H9 (cell line): ENCODE measurements at regions not wholly inside any gene's neighbourhood (a gene's known extent, or its start where the extent isn't known, plus 50 kb on each side); places are given as distances from the start of the nearest gene placed in this dataset.

ENCODE experiments used
- DNase-seq: peaks from one replicate; pipeline ENCODE4 v3.0.0-alpha.2; 2017
- H2AFZ ChIP-seq: one replicate; pipeline ENCODE4 v1.6.1; 2013; ENCODE audit warnings: mild to moderate bottlenecking, low read length, control low read depth, moderate library complexity
- H2AK5ac ChIP-seq: 2 replicates; pipeline ENCODE4 v1.6.1; 2013; ENCODE audit warnings: low read length, control low read depth, mixed read lengths; ENCODE audit not compliant: insufficient read length
- H2BK120ac ChIP-seq: one replicate; pipeline ENCODE4 v1.6.1; 2013; ENCODE audit warnings: low read depth, mild to moderate bottlenecking, low read length, control low read depth, inconsistent platforms; ENCODE audit not compliant: poor library complexity, severe bottlenecking
- H2BK12ac ChIP-seq: 2 replicates; pipeline ENCODE4 v1.6.1; 2013; ENCODE audit warnings: low read length, control low read depth, mixed read lengths, low read depth; ENCODE audit not compliant: insufficient read length
- H2BK15ac ChIP-seq: 2 replicates; pipeline ENCODE4 v1.6.1; 2013; ENCODE audit warnings: low read depth, low read length, control low read depth
- H2BK20ac ChIP-seq: one replicate; pipeline ENCODE4 v1.6.1; 2013; ENCODE audit warnings: low read depth, mild to moderate bottlenecking, low read length, control low read depth, inconsistent platforms; ENCODE audit not compliant: poor library complexity, severe bottlenecking
- H2BK5ac ChIP-seq: 2 replicates; pipeline ENCODE4 v1.6.1; 2013; ENCODE audit warnings: low read length, control low read depth, mixed read lengths; ENCODE audit not compliant: insufficient read length
- H3K14ac ChIP-seq: 2 replicates; pipeline ENCODE4 v1.6.1; 2013; ENCODE audit warnings: low read length, control low read depth; ENCODE audit not compliant: insufficient read depth
- H3K18ac ChIP-seq: 2 replicates; pipeline ENCODE4 v1.6.1; 2013; ENCODE audit warnings: low read depth, mild to moderate bottlenecking, mixed read lengths, low read length, control low read depth; ENCODE audit not compliant: insufficient read length
- H3K23ac ChIP-seq: 2 replicates; pipeline ENCODE4 v1.6.1; 2013; ENCODE audit warnings: low read length, control low read depth, mixed read lengths, low read depth; ENCODE audit not compliant: insufficient read length
- H3K23me2 ChIP-seq: 2 replicates; pipeline ENCODE4 v1.6.1; 2013; ENCODE audit warnings: low read depth, mild to moderate bottlenecking, mixed read lengths, low read length, control low read depth; ENCODE audit not compliant: insufficient read length, poor library complexity, severe bottlenecking
- H3K27ac ChIP-seq: 2 replicates; pipeline ENCODE4 v1.5.1; 2013; ENCODE audit warnings: low read length, control low read depth, mixed read lengths, low read depth; ENCODE audit not compliant: insufficient read length
- H3K27me3 ChIP-seq: 2 replicates; pipeline ENCODE4 v1.6.1; 2013; ENCODE audit warnings: low read length, control low read depth, inconsistent platforms; ENCODE audit not compliant: insufficient read depth
- H3K4ac ChIP-seq: 2 replicates; pipeline ENCODE4 v1.6.1; 2013; ENCODE audit warnings: low read depth, mild to moderate bottlenecking, control low read depth, inconsistent platforms, low read length, moderate library complexity
- H3K4me1 ChIP-seq: 2 replicates; pipeline ENCODE4 v1.6.1; 2013; ENCODE audit warnings: low read length, control low read depth, inconsistent platforms; ENCODE audit not compliant: insufficient read depth
- H3K4me2 ChIP-seq: 2 replicates; pipeline ENCODE4 v1.6.1; 2013; ENCODE audit warnings: low read length, control low read depth, mixed read lengths; ENCODE audit not compliant: insufficient read length, insufficient read depth
- H3K56ac ChIP-seq: 2 replicates; pipeline ENCODE4 v1.6.1; 2013; ENCODE audit warnings: low read depth, mild to moderate bottlenecking, mixed read lengths, low read length, control low read depth; ENCODE audit not compliant: insufficient read length
- H3K79me1 ChIP-seq: 2 replicates; pipeline ENCODE4 v1.6.1; 2013; ENCODE audit warnings: low read depth, mild to moderate bottlenecking, moderate library complexity, low read length, control low read depth, inconsistent platforms; ENCODE audit not compliant: insufficient read depth, poor library complexity, severe bottlenecking
- H3K79me2 ChIP-seq: 2 replicates; pipeline ENCODE4 v1.6.1; 2013; ENCODE audit warnings: low read length, control low read depth, inconsistent platforms; ENCODE audit not compliant: insufficient read depth
- H3K9ac ChIP-seq: 2 replicates; pipeline ENCODE4 v1.6.1; 2013; ENCODE audit warnings: low read length, control low read depth, mixed read lengths; ENCODE audit not compliant: insufficient read length; ENCODE audit errors: extremely low read depth
- H3K9me3 ChIP-seq: one replicate; pipeline ENCODE4 v1.6.1; 2013; ENCODE audit warnings: low read depth, low read length, inconsistent platforms; ENCODE audit not compliant: control insufficient read depth
- H3T11ph ChIP-seq: one replicate; pipeline ENCODE4 v1.6.1; 2013; ENCODE audit warnings: mild to moderate bottlenecking, low read length, control low read depth, inconsistent platforms
- H4K20me1 ChIP-seq: one replicate; pipeline ENCODE4 v1.6.1; 2013; ENCODE audit not compliant: control insufficient read depth, insufficient read length, insufficient read depth
- H4K5ac ChIP-seq: 2 replicates; pipeline ENCODE4 v1.6.1; 2013; ENCODE audit warnings: low read depth, mild to moderate bottlenecking, mixed read lengths, low read length, control low read depth; ENCODE audit not compliant: insufficient read length
- H4K8ac ChIP-seq: replicated peaks from 2 replicates; pipeline ENCODE4 v1.6.1; 2013; ENCODE audit warnings: low read length, control low read depth, mixed read lengths, low read depth; ENCODE audit not compliant: insufficient read length
- H4K91ac ChIP-seq: 2 replicates; pipeline ENCODE4 v1.6.1; 2013; ENCODE audit warnings: low read depth, mild to moderate bottlenecking, moderate library complexity, mixed read lengths, low read length, control low read depth; ENCODE audit not compliant: insufficient read length
- H3K27ac Mint-ChIP-seq, 3 experiments: 2 replicates in 2 of 3; 3 replicates in 1 of 3; pipeline ENCODE4 v1.8.0; 2020 to 2021; ENCODE audit warnings: mixed read lengths in 3 of 3, mild to moderate bottlenecking in 1 of 3, moderate library complexity in 1 of 3
- H3K27me3 Mint-ChIP-seq: 2 replicates; pipeline ENCODE4 v1.8.0; 2021; ENCODE audit warnings: low read depth, mild to moderate bottlenecking, moderate library complexity, mixed read lengths
- H3K36me3 Mint-ChIP-seq, 3 experiments: 2 replicates in 2 of 3; 3 replicates in 1 of 3; pipeline ENCODE4 v1.8.0; 2020 to 2021; ENCODE audit warnings: low read depth in 3 of 3, mixed read lengths in 3 of 3; ENCODE audit not compliant: insufficient read depth in 1 of 3
- H3K4me1 Mint-ChIP-seq, 2 experiments: 2 replicates each; pipeline ENCODE4 v1.8.0; 2020; ENCODE audit warnings: mixed read lengths in 2 of 2
- H3K4me3 Mint-ChIP-seq, 2 experiments: 2 replicates in 1 of 2; 3 replicates in 1 of 2; pipeline ENCODE4 v1.8.0; 2020 to 2021; ENCODE audit warnings: mild to moderate bottlenecking in 2 of 2, mixed read lengths in 2 of 2, moderate library complexity in 1 of 2
- H3K9me3 Mint-ChIP-seq, 2 experiments: 2 replicates in 1 of 2; 3 replicates in 1 of 2; pipeline ENCODE4 v1.8.0; 2020; ENCODE audit warnings: mild to moderate bottlenecking in 2 of 2, mixed read lengths in 2 of 2, moderate library complexity in 1 of 2
- CTCF ChIP-seq: fragments of 200-600 bp; sonication (generic); conservative IDR thresholded peaks from 3 replicates; pipeline ENCODE4 v1.8.0; 2021; ENCODE audit warnings: antibody characterized with exemption, mild to moderate bottlenecking
- WGBS: extraction: QIAGEN DNeasy Blood & Tissue Kit; methylation state at CpG from one replicate; pipeline ENCODE4 v1.1.7; 2013; ENCODE audit warnings: missing lambda C conversion rate, low lambda C conversion rate, mixed read lengths; ENCODE audit not compliant: insufficient read length; ENCODE audit errors: extremely low coverage; 5-methylcytosine and 5-hydroxymethylcytosine counted together

- no peak overlapping the region for H4K8ac ChIP-seq
- no peak for TF ChIP-seq CTCF
Observed at GRCh38 chr15:20356911-20357480, 184.6 kb downstream of the GOLGA6L6 start.

More at GRCh38 chr15:20356911-20357480, 184.6 kb downstream of the GOLGA6L6 start:
- H2BK12ac ChIP-seq = no peak overlapping the region
- H3K9me3 ChIP-seq = peaks cover 89% of the 10 kb centered on the region
- H3K36me3 Mint-ChIP-seq = peaks cover 29 to 35% (median 32%) of the 10 kb centered on the region in 3 experiments; a peak in 6 of 7 replicates
- no peaks in the 10 kb centered on the region for H4K20me1 ChIP-seq
- no peak overlapping the region for H3T11ph ChIP-seq
- no peaks in the 10 kb centered on the region for H3K79me1 ChIP-seq
- peaks cover 4% of the 10 kb centered on the region for H3K23me2 ChIP-seq
- H4K5ac ChIP-seq = no peak overlapping the region
- no CpG with 5 or more reads among the region's 18 CpGs for WGBS
- no peak overlapping the region for H4K91ac ChIP-seq
- H3K4me3 Mint-ChIP-seq = no peak overlapping the region
- no peak overlapping the region for H2BK20ac ChIP-seq
- DNase-seq = no peak
- no peak overlapping the region for H3K9ac ChIP-seq
- no peaks in the 10 kb centered on the region for H3K79me2 ChIP-seq
- H3K4me1 ChIP-seq = no peaks in the 10 kb centered on the region
- H3K27me3 ChIP-seq = no peaks in the 10 kb centered on the region
- H3K4me2 ChIP-seq = no peak overlapping the region
- no peak overlapping the region for H3K14ac ChIP-seq
- H3K23ac ChIP-seq = no peak overlapping the region
- no peak overlapping the region for H2BK120ac ChIP-seq
- H3K27me3 Mint-ChIP-seq = peaks cover 14% of the 10 kb centered on the region
- no peak overlapping the region for H2AFZ ChIP-seq
- H2BK15ac ChIP-seq = no peak overlapping the region
- H3K4ac ChIP-seq = no peak overlapping the region
- no peak overlapping the region for H2BK5ac ChIP-seq
- no peak overlapping the region for H3K27ac Mint-ChIP-seq
- no peak overlapping the region for H3K27ac ChIP-seq
- no peak overlapping the region for H3K18ac ChIP-seq
- H3K56ac ChIP-seq = no peak overlapping the region
- H3K4me1 Mint-ChIP-seq = no peaks in the 10 kb centered on the region
- no peaks in the 10 kb centered on the region for H3K9me3 Mint-ChIP-seq
- no peak overlapping the region for H2AK5ac ChIP-seq
